RWPE2 (cell line): ENCODE measurements at regions not wholly inside any gene's neighbourhood (a gene's known extent, or its start where the extent isn't known, plus 50 kb on each side); places are given as distances from the start of the nearest gene placed in this dataset.

Source experiments
- ATAC-seq: fragments of 200-7000 bp; cut with Tn5 transposase; 3 replicates; pipeline ENCODE4 v1.9.1; 2021; ENCODE audit warnings: low read depth
- DNase-seq: peaks from one replicate; pipeline ENCODE4 v3.0.0-alpha.2; 2020; ENCODE audit warnings: low spot score
- H3K27ac ChIP-seq: fragments of 450-650 bp; 2 replicates; pipeline ENCODE4 v1.5.1; 2017; ENCODE audit warnings: mild to moderate bottlenecking; ENCODE audit not compliant: poor library complexity, severe bottlenecking
- H3K27me3 ChIP-seq: fragments of 250-450 bp; sonication (Bioruptor Pico); 2 replicates; pipeline ENCODE4 v1.5.1; 2021; ENCODE audit warnings: mild to moderate bottlenecking, moderate library complexity; ENCODE audit not compliant: insufficient read depth, poor library complexity, severe bottlenecking
- H3K36me3 ChIP-seq: fragments of 250-450 bp; sonication (Bioruptor Pico); 2 replicates; pipeline ENCODE4 v1.5.1; 2020; ENCODE audit warnings: low read depth, mild to moderate bottlenecking, moderate library complexity
- H3K4me1 ChIP-seq: fragments of 250-450 bp; sonication (Bioruptor Pico); 2 replicates; pipeline ENCODE4 v1.5.1; 2021; ENCODE audit warnings: mild to moderate bottlenecking, moderate library complexity; ENCODE audit not compliant: insufficient read depth, poor library complexity, severe bottlenecking
- H3K4me3 ChIP-seq: fragments of 250-450 bp; sonication (Bioruptor Pico); 2 replicates; pipeline ENCODE4 v1.5.1; 2021; ENCODE audit warnings: mild to moderate bottlenecking, moderate library complexity; ENCODE audit not compliant: severe bottlenecking
- H3K9me3 ChIP-seq: fragments of 250-450 bp; sonication (Bioruptor Pico); 2 replicates; pipeline ENCODE4 v1.5.1; 2021; ENCODE audit warnings: mild to moderate bottlenecking, moderate library complexity; ENCODE audit not compliant: severe bottlenecking
- CTCF ChIP-seq: fragments of 450-650 bp; IDR thresholded peaks from one replicate; pipeline ENCODE4 v1.5.1; 2017; ENCODE audit warnings: mild to moderate bottlenecking, moderate library complexity; ENCODE audit not compliant: poor library complexity, severe bottlenecking

- Histone ChIP-seq H3K27ac (no peak overlapping the region), H3K4me3 (no peak overlapping the region), H3K36me3 (no peaks in the 10 kb centered on the region), H3K4me1 (no peaks in the 10 kb centered on the region), H3K9me3 (no peaks in the 10 kb centered on the region), H3K27me3 (no peaks in the 10 kb centered on the region)
- DNase-seq (no peak), ATAC-seq (no peak)
- TF ChIP-seq CTCF, result no peak
These were observed 465.6 kb upstream of the POU3F3 start for GRCh38 chr2:104388296-104388695.

DNA sequence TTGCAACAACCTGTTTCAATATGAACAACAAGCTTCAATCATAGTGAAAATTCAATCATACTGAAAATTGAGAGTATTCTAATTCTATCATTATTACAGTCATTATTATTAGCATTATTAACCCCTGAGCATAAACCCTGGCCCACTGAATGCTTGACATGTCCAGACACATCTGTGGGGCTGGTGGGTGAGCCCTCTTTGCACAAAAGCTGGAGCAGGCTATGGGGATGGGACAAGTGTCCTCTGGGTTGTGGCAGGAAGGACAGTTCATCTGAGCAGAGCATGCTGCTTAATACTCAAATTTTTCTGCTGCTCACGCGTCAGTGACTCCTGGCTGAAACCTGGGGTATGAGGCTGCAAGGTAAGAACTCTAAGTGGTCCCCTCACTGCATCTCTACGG, 451.1 kb upstream of the POU3F3 start:
- H3K27me3 ChIP-seq, result peaks cover 12% of the 10 kb centered on the region
- H3K9me3 ChIP-seq, result no peaks in the 10 kb centered on the region
- DNase-seq (no peak), ATAC-seq (no peak)
- no peak overlapping the region for H3K4me3 ChIP-seq
- no peaks in the 10 kb centered on the region for H3K36me3 ChIP-seq
- no peak for TF ChIP-seq CTCF
- no peaks in the 10 kb centered on the region for H3K4me1 ChIP-seq
- H3K27ac ChIP-seq, result no peak overlapping the region

GRCh38 chr2:104404526-104404925, 449.4 kb upstream of the POU3F3 start:
- H3K4me1 ChIP-seq, result no peaks in the 10 kb centered on the region
- no peak overlapping the region for H3K4me3 ChIP-seq
- no peak for TF ChIP-seq CTCF
- H3K9me3 ChIP-seq, result no peaks in the 10 kb centered on the region
- H3K36me3 ChIP-seq, result no peaks in the 10 kb centered on the region
- DNase-seq, result no peak
- H3K27ac ChIP-seq, result no peak overlapping the region
- peaks cover 12% of the 10 kb centered on the region for H3K27me3 ChIP-seq
- ATAC-seq, result no peak

DNA sequence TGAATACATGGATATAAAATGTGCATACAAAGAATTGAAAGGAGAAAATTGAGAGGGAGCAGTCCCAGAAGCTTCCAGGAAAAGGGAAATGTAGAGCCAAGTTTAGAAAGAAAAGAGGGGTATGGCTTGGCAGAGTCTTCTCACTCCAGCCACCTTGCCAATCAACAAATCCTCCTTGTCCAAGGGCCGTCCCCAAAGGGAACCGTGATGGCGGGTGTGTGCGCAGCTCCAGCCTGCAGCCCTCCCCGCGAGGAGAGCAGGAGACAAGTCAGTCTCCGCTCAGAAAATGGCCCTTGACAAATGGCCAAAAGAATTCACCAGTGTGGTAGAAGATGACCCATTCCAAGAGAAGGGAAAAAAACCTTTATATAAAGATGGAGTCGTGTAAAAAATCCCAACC, 448.3 kb upstream of the POU3F3 start:
- Histone ChIP-seq H3K9me3 (no peaks in the 10 kb centered on the region), H3K27me3 (peaks cover 12% of the 10 kb centered on the region), H3K4me1 (no peaks in the 10 kb centered on the region), H3K36me3 (no peaks in the 10 kb centered on the region), H3K27ac (no peak overlapping the region), H3K4me3 (no peak overlapping the region)
- no peak for TF ChIP-seq CTCF
- DNase-seq, result no peak
- no peak for ATAC-seq

DNA sequence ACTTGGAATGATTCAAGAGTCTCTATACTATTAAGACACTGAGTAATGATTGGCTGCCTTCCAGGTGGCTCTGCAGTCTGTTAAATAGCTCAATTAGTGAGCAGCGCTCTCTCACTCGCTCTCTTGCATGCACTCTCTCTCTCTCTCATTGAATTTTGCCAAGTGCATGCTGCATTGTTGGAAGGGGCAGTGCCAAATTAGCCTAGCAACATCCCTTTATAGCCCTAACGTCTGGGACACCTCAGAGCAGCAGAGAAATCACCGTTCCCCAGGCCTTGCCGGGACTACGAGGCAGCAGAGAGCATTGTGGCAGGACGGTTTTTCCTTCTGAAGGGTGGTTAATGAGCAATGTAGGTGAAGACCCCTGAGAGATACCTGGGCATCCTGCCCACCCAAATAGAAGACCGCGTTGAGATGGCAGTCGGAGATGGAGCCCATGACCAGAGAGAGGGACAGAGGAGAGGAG, 447.6 kb upstream of the POU3F3 start:
- ATAC-seq, result no peak

More for the DNA sequence above, 447.6 kb upstream of the POU3F3 start:
- H3K4me3 ChIP-seq, result no peak overlapping the region
- DNase-seq, result no peak
- no peak for TF ChIP-seq CTCF
- peaks cover 12% of the 10 kb centered on the region for H3K27me3 ChIP-seq
- no peaks in the 10 kb centered on the region for H3K4me1 ChIP-seq
- no peak overlapping the region for H3K27ac ChIP-seq
- H3K36me3 ChIP-seq, result no peaks in the 10 kb centered on the region
- H3K9me3 ChIP-seq, result no peaks in the 10 kb centered on the region
